ENCODE measurements at regions not wholly inside any gene's neighbourhood (a gene's known extent, or its start where the extent isn't known, plus 50 kb on each side); places are given as distances from the start of the nearest gene placed in this dataset.

DNA sequence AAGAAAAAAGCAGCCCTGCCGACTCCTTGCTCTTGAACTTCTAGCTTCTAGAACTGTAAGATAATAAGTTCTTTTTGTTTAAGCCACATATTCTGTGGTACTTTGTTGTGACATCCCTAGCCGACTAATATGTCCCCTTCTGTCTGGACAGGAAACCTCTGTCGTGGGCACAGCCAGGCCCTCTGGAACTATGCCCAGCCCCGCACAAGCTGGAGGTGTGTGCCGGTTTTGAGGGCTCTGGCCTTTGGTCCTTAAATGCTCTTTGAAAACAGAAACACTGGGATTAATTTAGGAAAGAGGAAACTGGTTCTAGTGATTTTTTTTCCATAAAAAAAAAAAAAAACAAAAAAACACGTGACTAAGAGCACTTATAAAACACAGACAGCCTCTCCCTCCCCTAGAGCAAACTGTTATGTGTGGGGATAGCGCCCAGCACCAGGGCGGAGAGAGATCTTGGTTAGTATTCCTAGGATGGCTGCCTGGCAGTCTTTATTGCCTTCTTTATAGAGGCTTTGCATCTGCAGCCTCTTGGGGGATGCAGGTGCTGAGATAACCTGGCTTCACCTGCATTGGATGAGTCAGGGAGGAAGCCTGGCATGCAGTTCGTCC lies 244.3 kb downstream of the NFATC2 start:
- no peaks in the 10 kb centered on the region for H4K20me1 ChIP-seq (ENCODE audit: control insufficient read depth, insufficient read depth, low read length, poor library complexity, severe bottlenecking)
- H2AFZ ChIP-seq (ENCODE audit: insufficient read depth, low read depth, low read length, poor library complexity, severe bottlenecking): no peak overlapping the region
- H3K27ac ChIP-seq (ENCODE audit: low read length in 2 of 2): no peak overlapping the region
- H3K36me3 ChIP-seq (replicated peaks in 1 of 2; ENCODE audit: control extremely low read depth in 1 of 2, control insufficient read depth in 1 of 2, extremely low read depth in 1 of 2, insufficient read depth in 2 of 2, low read length in 1 of 2): no peaks in the 10 kb centered on the region
- H3K4me2 ChIP-seq (replicated peaks; ENCODE audit: low read depth, low read length, poor library complexity, severe bottlenecking): no peak overlapping the region
- H3K27me3 ChIP-seq (replicated peaks in 1 of 4; ENCODE audit: control extremely low read depth in 1 of 4, control insufficient read depth in 3 of 4, insufficient read depth in 4 of 4, low read length in 3 of 4): peaks cover 0 to 3% (median 0%) of the 10 kb centered on the region in 4 experiments
- Mint-ChIP-seq H3K4me1 (no peaks in the 10 kb centered on the region), H3K27me3 (peaks cover 18% of the 10 kb centered on the region), H3K27ac (no peak overlapping the region), H3K4me3 (no peak overlapping the region), H3K9me3 (ENCODE audit: insufficient read depth) (no peaks in the 10 kb centered on the region)
- TF ChIP-seq, protein P1, sequence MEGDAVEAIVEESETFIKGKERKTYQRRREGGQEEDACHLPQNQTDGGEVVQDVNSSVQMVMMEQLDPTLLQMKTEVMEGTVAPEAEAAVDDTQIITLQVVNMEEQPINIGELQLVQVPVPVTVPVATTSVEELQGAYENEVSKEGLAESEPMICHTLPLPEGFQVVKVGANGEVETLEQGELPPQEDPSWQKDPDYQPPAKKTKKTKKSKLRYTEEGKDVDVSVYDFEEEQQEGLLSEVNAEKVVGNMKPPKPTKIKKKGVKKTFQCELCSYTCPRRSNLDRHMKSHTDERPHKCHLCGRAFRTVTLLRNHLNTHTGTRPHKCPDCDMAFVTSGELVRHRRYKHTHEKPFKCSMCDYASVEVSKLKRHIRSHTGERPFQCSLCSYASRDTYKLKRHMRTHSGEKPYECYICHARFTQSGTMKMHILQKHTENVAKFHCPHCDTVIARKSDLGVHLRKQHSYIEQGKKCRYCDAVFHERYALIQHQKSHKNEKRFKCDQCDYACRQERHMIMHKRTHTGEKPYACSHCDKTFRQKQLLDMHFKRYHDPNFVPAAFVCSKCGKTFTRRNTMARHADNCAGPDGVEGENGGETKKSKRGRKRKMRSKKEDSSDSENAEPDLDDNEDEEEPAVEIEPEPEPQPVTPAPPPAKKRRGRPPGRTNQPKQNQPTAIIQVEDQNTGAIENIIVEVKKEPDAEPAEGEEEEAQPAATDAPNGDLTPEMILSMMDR (IDR thresholded peaks at IDR 0.05): no peak
- no peak for TF ChIP-seq EZH2 (IDR thresholded peaks at IDR 0.05; ENCODE audit: borderline replicate concordance, insufficient read depth, low read depth, low read length, poor library complexity, severe bottlenecking)
- ChIA-PET POLR2A (no interaction called here), CTCF (interaction anchor here (1.2 kb wide), 1 partner anchor 9 kb away, joined by 4 read pairs; no protein-coding TSS in a partner anchor)
- H3K4me1 ChIP-seq (ENCODE audit: control insufficient read depth in 2 of 2, insufficient read depth in 2 of 2, low read length in 2 of 2): no peaks in the 10 kb centered on the region
- H3K9me3 ChIP-seq (ENCODE audit: control extremely low read depth in 1 of 3, control insufficient read depth in 2 of 3, insufficient read depth in 1 of 3, low read length in 2 of 3): peaks cover 0 to 10% (median 0%) of the 10 kb centered on the region in 3 donors
- H3K79me2 ChIP-seq (ENCODE audit: control insufficient read depth, insufficient read depth, low read length): no peaks in the 10 kb centered on the region
- ATAC-seq (ENCODE audit: low read depth) (no peak), DNase-seq (no peak)
- H3K9ac ChIP-seq (ENCODE audit: low read length): no peak overlapping the region
- WGBS (ENCODE audit: insufficient coverage): 88% methylated on average over 5 of the region's 9 CpGs
- intact Hi-C loops (cut with micrococcal nuclease): no loop called here
- no peak overlapping the region for H3K4me3 ChIP-seq (ENCODE audit: control extremely low read depth in 1 of 5, extremely low read depth in 1 of 5, insufficient read depth in 1 of 5, low read depth in 2 of 5, low read length in 4 of 5)

DNA sequence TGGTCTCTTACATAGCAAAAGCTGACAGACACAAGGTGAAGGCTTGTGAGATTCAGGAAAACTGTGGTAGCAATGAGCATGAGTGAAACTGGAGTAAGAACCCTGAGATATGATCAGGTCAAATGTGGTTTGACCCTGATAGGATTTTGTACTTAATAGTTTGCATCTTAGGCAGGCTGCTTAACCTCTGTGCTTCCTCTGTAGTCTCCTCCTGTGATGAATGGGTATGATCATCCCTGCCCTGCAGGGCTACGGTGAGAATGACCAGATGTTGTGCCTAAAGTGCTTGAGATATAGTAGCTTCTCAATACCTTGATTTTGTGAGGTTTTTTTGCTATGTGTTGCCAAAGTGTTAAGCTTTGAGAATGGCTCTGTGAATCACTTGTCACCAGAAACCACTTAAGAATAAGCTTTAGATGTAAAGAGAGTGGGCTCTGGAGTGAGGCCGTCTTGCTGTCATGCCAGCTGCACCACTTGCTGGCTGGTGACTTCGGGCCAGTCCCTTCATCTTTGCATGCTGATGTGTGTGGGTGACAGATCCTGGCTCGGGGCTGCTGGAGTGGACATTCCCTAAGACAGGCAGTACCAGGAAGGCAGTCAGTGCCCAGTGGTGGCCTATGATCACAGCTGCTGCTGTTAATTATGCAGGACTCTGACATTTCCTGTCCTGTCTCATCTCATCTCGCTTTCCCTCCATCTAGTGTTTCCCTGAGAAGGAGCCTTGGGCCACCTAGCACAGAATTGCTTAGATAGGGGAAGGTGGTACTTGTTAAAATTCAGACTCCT lies 254.7 kb downstream of the NFATC2 start:
- no peak for TF ChIP-seq EZH2 (IDR thresholded peaks at IDR 0.05; ENCODE audit: borderline replicate concordance, insufficient read depth, low read depth, low read length, poor library complexity, severe bottlenecking)
- TF ChIP-seq, protein P1 (IDR thresholded peaks at IDR 0.05): no peak
- WGBS (ENCODE audit: insufficient coverage): 67% methylated on average over 3 of the region's 5 CpGs
- Histone ChIP-seq H3K4me2 (replicated peaks; ENCODE audit: low read depth, low read length, poor library complexity, severe bottlenecking) (no peak overlapping the region), H2AFZ (ENCODE audit: insufficient read depth, low read depth, low read length, poor library complexity, severe bottlenecking) (no peak overlapping the region), H3K27ac (ENCODE audit: low read length in 2 of 2) (no peak overlapping the region), H3K9me3 (ENCODE audit: control extremely low read depth in 1 of 3, control insufficient read depth in 2 of 3, insufficient read depth in 1 of 3, low read length in 2 of 3) (peaks cover 0 to 8% (median 0%) of the 10 kb centered on the region in 3 donors), H3K9ac (ENCODE audit: low read length) (no peak overlapping the region), H3K36me3 (replicated peaks in 1 of 2; ENCODE audit: control extremely low read depth in 1 of 2, control insufficient read depth in 1 of 2, extremely low read depth in 1 of 2, insufficient read depth in 2 of 2, low read length in 1 of 2) (no peaks in the 10 kb centered on the region), H3K4me1 (ENCODE audit: control insufficient read depth in 2 of 2, insufficient read depth in 2 of 2, low read length in 2 of 2) (peaks cover 0 to 4% of the 10 kb centered on the region in 2 donors), H3K79me2 (ENCODE audit: control insufficient read depth, insufficient read depth, low read length) (no peaks in the 10 kb centered on the region), H3K4me3 (ENCODE audit: control extremely low read depth in 1 of 5, extremely low read depth in 1 of 5, insufficient read depth in 1 of 5, low read depth in 2 of 5, low read length in 4 of 5) (no peak overlapping the region), H4K20me1 (ENCODE audit: control insufficient read depth, insufficient read depth, low read length, poor library complexity, severe bottlenecking) (no peaks in the 10 kb centered on the region), H3K27me3 (replicated peaks in 1 of 4; ENCODE audit: control extremely low read depth in 1 of 4, control insufficient read depth in 3 of 4, insufficient read depth in 4 of 4, low read length in 3 of 4) (peaks cover 0 to 3% (median 0%) of the 10 kb centered on the region in 4 experiments)
- DNase-seq (no peak), ATAC-seq (ENCODE audit: low read depth) (no peak)
- intact Hi-C loops (cut with micrococcal nuclease): no loop called here
- Mint-ChIP-seq H3K27me3 (peaks cover 15% of the 10 kb centered on the region), H3K4me3 (no peak overlapping the region), H3K4me1 (no peaks in the 10 kb centered on the region), H3K27ac (no peak overlapping the region), H3K9me3 (ENCODE audit: insufficient read depth) (no peaks in the 10 kb centered on the region)
- ChIA-PET CTCF (no interaction called here), POLR2A (no interaction called here)
